Naive thymus-derived CD8-positive, alpha-beta T cell (primary cell): ENCODE measurements at regions not wholly inside any gene's neighbourhood (a gene's known extent, or its start where the extent isn't known, plus 50 kb on each side); places are given as distances from the start of the nearest gene placed in this dataset.
A peak's percentile ranks its signal among the peaks of the same experiment; 100 is the strongest.

Experiments used
- ATAC-seq, 2 donors: fragments of 150-1000 bp; cut with Tn5 transposase in 1 of 2; sonication (Bioruptor Pico), chemical (Tn5 transposase) in 1 of 2; 1 replicate in 1 of 2; 2 replicates in 1 of 2; pipeline ENCODE4 v1.10.0; 2021; ENCODE audit warnings: mild to moderate bottlenecking in 2 of 2, moderate library complexity in 2 of 2
- POLR2A ChIA-PET: fragments of 350-600 bp; sonication (Branson Sonifier 250); formaldehyde crosslinking; loops from one replicate; lab custom pipeline; 2021; ENCODE audit warnings: antibody characterized with exemption; lab: Charles Lee
- DNase-seq, 10 donors: peaks; one replicate each; pipeline versions ENCODE4 v3.0.0 to v3.0.0-alpha.2; 2020 to 2022
- H3K27ac Mint-ChIP-seq, 10 donors: one replicate each; pipeline ENCODE4 v1.8.0; 2020 to 2022; ENCODE audit warnings: mild to moderate bottlenecking in 10 of 10, mixed read lengths in 10 of 10, moderate library complexity in 4 of 10, inconsistent platforms in 1 of 10
- H3K27me3 Mint-ChIP-seq, 5 donors: one replicate each; pipeline ENCODE4 v1.8.0; 2021 to 2022; ENCODE audit warnings: mixed read lengths in 5 of 5
- H3K36me3 Mint-ChIP-seq, 3 donors: one replicate each; pipeline ENCODE4 v1.8.0; 2020 to 2022; ENCODE audit warnings: mixed read lengths in 3 of 3, mild to moderate bottlenecking in 2 of 3, inconsistent platforms in 1 of 3
- H3K4me1 Mint-ChIP-seq, 4 donors: one replicate each; pipeline ENCODE4 v1.8.0; 2021 to 2022; ENCODE audit warnings: mixed read lengths in 4 of 4
- H3K4me3 Mint-ChIP-seq, 10 donors: one replicate each; pipeline ENCODE4 v1.8.0; 2020 to 2022; ENCODE audit warnings: mild to moderate bottlenecking in 10 of 10, mixed read lengths in 10 of 10, moderate library complexity in 6 of 10, inconsistent platforms in 1 of 10
- H3K9me3 Mint-ChIP-seq, 9 donors: one replicate each; pipeline ENCODE4 v1.8.0; 2020 to 2022; ENCODE audit warnings: mixed read lengths in 9 of 9, mild to moderate bottlenecking in 3 of 9, inconsistent platforms in 1 of 9, moderate library complexity in 1 of 9

GRCh38 chr6:22067671-22068070, 229.2 kb downstream of the PRL start:
- Mint-ChIP-seq H3K4me1 (peaks cover 7 to 10% (median 8%) of the 10 kb centered on the region in 4 donors), H3K4me3 (no peak overlapping the region), H3K36me3 (no peaks in the 10 kb centered on the region), H3K27me3 (no peaks in the 10 kb centered on the region), H3K9me3 (no peaks in the 10 kb centered on the region), H3K27ac (no peak overlapping the region)
- DNase-seq (no peak), ATAC-seq (no peak)
- POLR2A ChIA-PET, result no interaction called here

- H3K27ac Mint-ChIP-seq, result no peak overlapping the region
- ATAC-seq, result no peak
- POLR2A ChIA-PET, result no interaction called here
Measured at GRCh38 chr6:22068561-22069305, 228.1 kb downstream of the PRL start.

DNA sequence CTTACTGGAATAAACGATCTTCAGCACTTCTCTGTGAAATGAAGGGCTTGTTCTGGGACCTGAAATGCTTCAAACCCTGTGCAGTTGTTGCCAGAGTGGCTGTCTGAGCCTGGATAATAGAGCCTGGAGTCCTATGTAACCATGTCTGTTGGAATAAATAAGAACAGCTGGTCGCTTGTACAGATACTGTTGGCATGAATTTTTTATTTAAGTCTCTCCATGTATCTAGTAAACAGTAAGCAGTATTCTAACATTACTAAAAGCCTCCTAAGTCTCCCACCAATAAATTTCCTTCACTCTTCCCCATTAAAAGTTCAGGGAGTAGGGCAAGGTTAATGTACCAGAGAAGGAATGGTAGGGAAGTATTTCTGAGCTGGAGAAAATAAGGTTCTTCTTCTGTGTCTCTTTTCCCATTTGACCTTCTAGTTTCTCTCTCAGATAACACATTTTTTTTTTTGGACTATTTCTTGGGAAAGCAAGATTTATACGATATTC, 227.5 kb downstream of the PRL start:
- DNase-seq (no peak), ATAC-seq (no peak)
- H3K27me3 Mint-ChIP-seq, result no peaks in the 10 kb centered on the region
- H3K4me1 Mint-ChIP-seq, result no peaks in the 10 kb centered on the region
- peaks cover 0 to 4% (median 0%) of the 10 kb centered on the region in 3 donors for H3K36me3 Mint-ChIP-seq
- no peak overlapping the region for H3K4me3 Mint-ChIP-seq
- POLR2A ChIA-PET, result no interaction called here
- no peaks in the 10 kb centered on the region for H3K9me3 Mint-ChIP-seq
- H3K27ac Mint-ChIP-seq, result no peak overlapping the region

More at GRCh38 chr6:22068561-22069305, 228.1 kb downstream of the PRL start:
- no peak for DNase-seq
- no peaks in the 10 kb centered on the region for H3K27me3 Mint-ChIP-seq
- no peak overlapping the region for H3K4me3 Mint-ChIP-seq
- H3K36me3 Mint-ChIP-seq, result no peaks in the 10 kb centered on the region
- no peaks in the 10 kb centered on the region for H3K9me3 Mint-ChIP-seq
- H3K4me1 Mint-ChIP-seq, result peaks cover 0 to 4% (median 0%) of the 10 kb centered on the region in 4 donors

DNA sequence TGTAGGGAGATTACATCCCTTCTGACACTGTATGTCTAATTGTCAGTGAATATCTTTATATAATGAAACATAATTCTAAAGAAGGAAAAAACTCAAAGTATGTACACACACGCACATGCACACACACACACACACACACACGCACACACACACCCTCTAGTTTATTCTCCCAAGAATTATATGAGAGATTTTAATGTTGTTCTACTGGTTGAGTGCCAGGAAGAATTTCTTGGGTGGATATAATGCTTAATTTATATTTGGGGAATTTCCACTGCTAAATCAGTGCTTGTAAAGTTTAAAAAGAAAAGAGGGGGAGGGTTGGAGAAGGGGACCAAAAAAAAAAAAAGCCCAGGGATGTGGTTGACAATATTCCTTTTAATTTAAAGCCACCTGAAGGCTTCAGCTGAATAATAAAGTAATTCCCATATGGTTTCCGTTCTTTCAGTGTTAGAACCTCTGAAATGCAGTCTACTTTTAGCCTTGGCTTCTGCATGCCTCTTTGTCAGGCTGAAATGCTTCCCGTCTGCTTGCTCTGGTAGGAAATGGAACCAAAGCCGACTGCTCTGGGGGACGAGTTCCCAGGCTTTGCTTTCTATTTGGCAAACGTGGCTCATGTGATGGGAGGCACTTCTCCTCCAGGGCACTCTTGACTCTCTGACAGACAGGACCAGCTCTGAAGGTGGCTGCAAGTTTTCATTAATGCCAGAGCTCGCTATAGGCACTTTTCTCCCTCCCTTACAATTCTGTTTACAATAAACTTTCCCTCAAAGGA, 225.4 kb downstream of the PRL start:
- Mint-ChIP-seq H3K27ac (peak overlapping the region in 1 of 10 donors; percentile 4), H3K9me3 (no peaks in the 10 kb centered on the region), H3K27me3 (no peaks in the 10 kb centered on the region), H3K36me3 (peaks cover 0 to 4% (median 0%) of the 10 kb centered on the region in 3 donors), H3K4me3 (no peak overlapping the region), H3K4me1 (no peaks in the 10 kb centered on the region)
- DNase-seq (peak in 1 of 10 donors; percentile 2), ATAC-seq (no peak)
- POLR2A ChIA-PET, result no interaction called here

GRCh38 chr6:22072949-22073348, 223.9 kb downstream of the PRL start:
- no peak overlapping the region for H3K27ac Mint-ChIP-seq
- POLR2A ChIA-PET, result no interaction called here
- H3K9me3 Mint-ChIP-seq, result no peaks in the 10 kb centered on the region
- DNase-seq (no peak), ATAC-seq (no peak)
- H3K36me3 Mint-ChIP-seq, result peaks cover 0 to 4% (median 0%) of the 10 kb centered on the region in 3 donors
- no peaks in the 10 kb centered on the region for H3K27me3 Mint-ChIP-seq
- H3K4me1 Mint-ChIP-seq, result no peaks in the 10 kb centered on the region
- no peak overlapping the region for H3K4me3 Mint-ChIP-seq

DNA sequence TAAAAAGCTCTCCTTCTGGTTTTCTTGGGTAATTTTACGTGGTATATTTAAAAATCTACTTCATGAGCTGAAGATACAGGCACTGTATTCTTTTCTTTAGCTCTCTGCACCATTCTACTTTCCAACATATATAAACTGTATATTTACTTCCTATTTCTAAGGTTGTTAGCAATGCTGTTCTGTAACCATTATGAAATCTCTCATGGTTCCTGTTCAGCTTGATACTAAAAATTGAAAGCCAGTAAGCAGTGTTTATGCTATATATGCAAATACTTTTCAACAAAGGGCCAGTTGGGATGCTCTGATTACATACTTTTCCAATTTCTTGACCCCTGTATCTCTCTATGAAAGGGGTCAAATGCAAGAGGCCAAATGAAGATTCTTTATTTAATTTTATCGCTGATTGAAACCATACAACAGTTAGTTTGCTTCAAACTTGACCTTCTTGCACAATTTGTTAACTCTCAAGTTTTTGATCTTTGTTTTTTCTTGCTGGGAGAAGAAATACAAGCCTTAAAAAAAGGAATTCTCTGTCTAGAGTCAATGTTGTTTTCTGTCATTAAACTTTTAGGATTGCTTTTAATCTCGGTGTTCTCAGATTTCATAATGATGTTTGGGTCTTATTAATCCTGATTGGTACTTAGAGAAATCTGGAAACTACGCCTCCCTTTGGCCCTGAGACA, 223.2 kb downstream of the PRL start:
- no peak for DNase-seq
- Mint-ChIP-seq H3K36me3 (peaks cover 0 to 4% (median 0%) of the 10 kb centered on the region in 3 donors), H3K27ac (no peak overlapping the region), H3K4me3 (no peak overlapping the region), H3K27me3 (no peaks in the 10 kb centered on the region), H3K4me1 (no peaks in the 10 kb centered on the region), H3K9me3 (no peaks in the 10 kb centered on the region)
- POLR2A ChIA-PET, result no interaction called here
- ATAC-seq, result no peak

GRCh38 chr6:22078288-22078687, 218.5 kb downstream of the PRL start:
- POLR2A ChIA-PET, result no interaction called here
- H3K4me1 Mint-ChIP-seq, result no peaks in the 10 kb centered on the region
- H3K9me3 Mint-ChIP-seq, result no peaks in the 10 kb centered on the region
- no peak for DNase-seq
- no peak for ATAC-seq
- H3K27me3 Mint-ChIP-seq, result peaks cover 0 to 2% (median 0%) of the 10 kb centered on the region in 5 donors
- peaks cover 0 to 4% (median 0%) of the 10 kb centered on the region in 3 donors for H3K36me3 Mint-ChIP-seq
- H3K27ac Mint-ChIP-seq, result no peak overlapping the region
- H3K4me3 Mint-ChIP-seq, result no peak overlapping the region

DNA sequence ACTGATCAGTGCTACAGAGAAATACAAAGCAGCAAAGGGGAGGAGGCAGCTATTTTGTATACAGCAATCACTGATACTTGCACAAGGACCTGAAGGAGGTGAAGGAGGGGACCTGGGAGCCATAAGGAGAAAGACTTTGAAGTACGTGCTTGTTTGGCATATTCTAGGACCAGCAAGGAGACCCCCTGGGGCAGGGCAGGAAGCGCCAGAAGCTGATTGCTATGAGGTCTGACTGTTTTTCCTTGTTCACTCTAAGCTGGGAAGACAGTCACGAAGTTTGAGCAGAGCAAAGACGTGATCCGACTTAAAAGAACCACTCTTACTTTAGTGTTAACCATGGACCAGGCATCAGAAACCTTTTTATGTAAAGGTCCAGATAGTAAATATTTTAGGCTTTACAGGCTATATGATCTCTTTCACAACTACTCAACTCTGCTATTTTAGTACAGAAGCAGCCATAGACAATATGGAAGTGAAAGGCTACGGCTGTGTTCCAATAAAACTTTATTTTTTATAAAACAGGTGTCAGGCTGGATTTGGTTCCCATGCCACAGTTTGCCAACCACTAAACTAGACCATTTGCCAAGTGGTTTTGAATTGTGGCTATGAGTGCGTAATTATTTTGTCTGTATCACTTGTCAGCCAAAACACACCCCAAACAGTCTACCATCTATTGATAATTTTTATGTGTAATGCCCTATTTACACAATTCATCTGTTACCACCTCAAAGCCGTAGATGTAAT, 217.9 kb downstream of the PRL start:
- ATAC-seq (no peak), DNase-seq (no peak)
- H3K9me3 Mint-ChIP-seq, result no peaks in the 10 kb centered on the region
- no peak overlapping the region for H3K4me3 Mint-ChIP-seq
- peaks cover 0 to 2% (median 0%) of the 10 kb centered on the region in 5 donors for H3K27me3 Mint-ChIP-seq
- H3K36me3 Mint-ChIP-seq, result peaks cover 0 to 4% (median 0%) of the 10 kb centered on the region in 3 donors
- no peaks in the 10 kb centered on the region for H3K4me1 Mint-ChIP-seq
- POLR2A ChIA-PET, result no interaction called here
- no peak overlapping the region for H3K27ac Mint-ChIP-seq

DNA sequence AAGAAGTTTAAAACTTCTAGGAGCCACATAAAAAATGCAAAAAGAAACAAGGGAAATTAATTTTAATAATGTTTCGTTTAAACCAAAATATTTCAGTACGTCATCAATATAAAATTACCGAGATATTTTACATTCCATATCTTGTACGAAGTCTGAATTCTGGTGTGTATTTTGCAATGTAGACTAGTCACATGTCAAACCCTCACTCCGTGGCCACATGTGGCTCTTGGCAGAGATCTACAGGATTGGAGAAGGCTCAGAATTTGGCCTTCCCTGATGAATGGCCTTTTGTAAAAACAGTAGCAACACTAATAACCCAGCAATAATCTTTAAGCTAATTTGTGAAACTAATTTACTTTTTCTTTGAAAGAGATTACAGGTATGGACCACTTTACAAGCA, 217.1 kb downstream of the PRL start:
- Mint-ChIP-seq H3K27ac (no peak overlapping the region), H3K9me3 (peaks cover 0 to 3% (median 0%) of the 10 kb centered on the region in 9 donors), H3K4me3 (no peak overlapping the region), H3K4me1 (no peaks in the 10 kb centered on the region), H3K36me3 (no peaks in the 10 kb centered on the region), H3K27me3 (peaks cover 0 to 2% (median 0%) of the 10 kb centered on the region in 5 donors)
- ATAC-seq, result no peak
- POLR2A ChIA-PET, result no interaction called here
- DNase-seq, result no peak

GRCh38 chr6:22081709-22082108, 215.1 kb downstream of the PRL start:
- Mint-ChIP-seq H3K27ac (no peak overlapping the region), H3K36me3 (peaks cover 0 to 5% (median 0%) of the 10 kb centered on the region in 3 donors), H3K9me3 (peaks cover 0 to 10% (median 0%) of the 10 kb centered on the region in 9 donors), H3K27me3 (peaks cover 0 to 2% (median 0%) of the 10 kb centered on the region in 5 donors), H3K4me1 (no peaks in the 10 kb centered on the region), H3K4me3 (no peak overlapping the region)
- ATAC-seq (no peak), DNase-seq (no peak)
- POLR2A ChIA-PET, result no interaction called here

GRCh38 chr6:22082218-22082617, 214.6 kb downstream of the PRL start:
- no peak overlapping the region for H3K4me3 Mint-ChIP-seq
- POLR2A ChIA-PET, result no interaction called here
- H3K9me3 Mint-ChIP-seq, result peaks cover 0 to 10% (median 0%) of the 10 kb centered on the region in 9 donors
- ATAC-seq, result no peak
- DNase-seq, result no peak
- no peak overlapping the region for H3K27ac Mint-ChIP-seq
- H3K4me1 Mint-ChIP-seq, result no peaks in the 10 kb centered on the region
- peaks cover 0 to 2% (median 0%) of the 10 kb centered on the region in 5 donors for H3K27me3 Mint-ChIP-seq
- H3K36me3 Mint-ChIP-seq, result peaks cover 0 to 5% (median 0%) of the 10 kb centered on the region in 3 donors

- peaks cover 0 to 10% (median 0%) of the 10 kb centered on the region in 9 donors for H3K9me3 Mint-ChIP-seq
- POLR2A ChIA-PET, result no interaction called here
- H3K4me3 Mint-ChIP-seq, result no peak overlapping the region
- H3K27me3 Mint-ChIP-seq, result peaks cover 0 to 2% (median 0%) of the 10 kb centered on the region in 5 donors
- peaks cover 0 to 5% (median 0%) of the 10 kb centered on the region in 3 donors for H3K36me3 Mint-ChIP-seq
- no peak overlapping the region for H3K27ac Mint-ChIP-seq
- H3K4me1 Mint-ChIP-seq, result peaks cover 0 to 2% (median under 1%) of the 10 kb centered on the region in 4 donors
- DNase-seq (no peak), ATAC-seq (no peak)
Measured at GRCh38 chr6:22083119-22083518, 213.7 kb downstream of the PRL start.
